OCI-LY7 (cell line): ENCODE measurements at regions not wholly inside any gene's neighbourhood (a gene's known extent, or its start where the extent isn't known, plus 50 kb on each side); places are given as distances from the start of the nearest gene placed in this dataset.

Experiments used
- BruUV-seq: library from RNA; stranded (reverse); fragments of 400-500 nt; replicated peaks from 2 replicates; lab custom pipeline; 2021; lab: Mats Ljungman, UMichigan
- CTCF ChIA-PET: fragments of 300-600 bp; sonication (Branson Sonifier 250); formaldehyde crosslinking; loops from one replicate; lab custom pipeline; 2022; ENCODE audit warnings: antibody characterized with exemption; ENCODE audit not compliant: unreplicated experiment; lab: Charles Lee
- POLR2A ChIA-PET: fragments of 300-600 bp; sonication (Branson Sonifier 250); formaldehyde crosslinking; loops from one replicate; lab custom pipeline; 2022; ENCODE audit warnings: antibody characterized with exemption; lab: Charles Lee
- DNase-seq: peaks from one replicate; pipeline ENCODE4 v3.0.0-alpha.2; 2015; ENCODE audit warnings: low spot score
- H2AFZ ChIP-seq: fragments of 200-600 bp; sonication (generic), shearing (Covaris generic); 2 replicates; pipeline ENCODE4 v1.6.1; 2014; ENCODE audit warnings: mild to moderate bottlenecking, antibody characterized with exemption, low read length, moderate library complexity
- H3K27ac ChIP-seq: fragments of 200-600 bp; sonication (generic); 2 replicates; pipeline ENCODE4 v1.5.1; 2014; ENCODE audit warnings: mixed run types, low read depth, mild to moderate bottlenecking, moderate library complexity, low read length, inconsistent platforms; ENCODE audit not compliant: poor library complexity, severe bottlenecking
- H3K36me3 ChIP-seq: fragments of 200-600 bp; sonication (generic); 2 replicates; pipeline ENCODE4 v1.6.1; 2014; ENCODE audit warnings: mild to moderate bottlenecking, antibody characterized with exemption, low read length, moderate library complexity, mixed read lengths; ENCODE audit not compliant: insufficient read depth
- H3K4me1 ChIP-seq: fragments of 200-600 bp; sonication (generic); 2 replicates; pipeline ENCODE4 v1.5.1; 2014; ENCODE audit warnings: mild to moderate bottlenecking, low read length; ENCODE audit not compliant: insufficient read depth, poor library complexity, severe bottlenecking
- H3K4me2 ChIP-seq: fragments of 200-600 bp; sonication (generic); 2 replicates; pipeline ENCODE4 v1.6.1; 2014; ENCODE audit warnings: mild to moderate bottlenecking, low read length
- H3K4me3 ChIP-seq: fragments of 200-600 bp; sonication (generic); 2 replicates; pipeline ENCODE4 v1.5.1; 2014; ENCODE audit warnings: mild to moderate bottlenecking, low read depth, low read length; ENCODE audit not compliant: poor library complexity, severe bottlenecking
- H3K79me2 ChIP-seq: fragments of 200-600 bp; sonication (generic); 2 replicates; pipeline ENCODE4 v1.6.1; 2016; ENCODE audit warnings: low read depth, mild to moderate bottlenecking, low read length, moderate library complexity, mixed read lengths; ENCODE audit not compliant: insufficient read depth
- H3K9me2 ChIP-seq: fragments of 200-600 bp; sonication (generic); 2 replicates; pipeline ENCODE4 v1.6.1; 2016; ENCODE audit warnings: mild to moderate bottlenecking, low read length, mixed read lengths; ENCODE audit not compliant: insufficient read depth
- H3K9me3 ChIP-seq: fragments of 200-600 bp; sonication (generic); 2 replicates; pipeline ENCODE4 v1.6.1; 2014; ENCODE audit warnings: mild to moderate bottlenecking, mixed run types, low read length, mixed read lengths
- H4K20me1 ChIP-seq: fragments of 200-600 bp; sonication (generic); 2 replicates; pipeline ENCODE4 v1.6.1; 2014; ENCODE audit warnings: mild to moderate bottlenecking, antibody characterized with exemption, low read length, moderate library complexity, mixed read lengths; ENCODE audit not compliant: insufficient read depth
- EZH2phosphoT487 ChIP-seq: fragments of 200-600 bp; sonication (generic); IDR thresholded peaks from 2 replicates; pipeline ENCODE4 v1.6.1; 2018; ENCODE audit warnings: low read depth, borderline replicate concordance, mild to moderate bottlenecking, mixed run types, antibody characterized with exemption, low read length, moderate library complexity, mixed read lengths
- intact Hi-C: fragments of 100-400 bp; cut with micrococcal nuclease; formaldehyde crosslinking; loops from one replicate; pipeline ENCODE4 v1.10.0; 2022; ENCODE audit not compliant: unreplicated experiment
- TF ChIP-seq, protein P1 (sequence below): fragments of 200-600 bp; sonication (generic); conservative IDR thresholded peaks from 2 replicates; pipeline ENCODE4 v1.5.1; 2014; ENCODE audit warnings: mild to moderate bottlenecking, antibody characterized with exemption, low read length, moderate library complexity, mixed read lengths

DNA sequence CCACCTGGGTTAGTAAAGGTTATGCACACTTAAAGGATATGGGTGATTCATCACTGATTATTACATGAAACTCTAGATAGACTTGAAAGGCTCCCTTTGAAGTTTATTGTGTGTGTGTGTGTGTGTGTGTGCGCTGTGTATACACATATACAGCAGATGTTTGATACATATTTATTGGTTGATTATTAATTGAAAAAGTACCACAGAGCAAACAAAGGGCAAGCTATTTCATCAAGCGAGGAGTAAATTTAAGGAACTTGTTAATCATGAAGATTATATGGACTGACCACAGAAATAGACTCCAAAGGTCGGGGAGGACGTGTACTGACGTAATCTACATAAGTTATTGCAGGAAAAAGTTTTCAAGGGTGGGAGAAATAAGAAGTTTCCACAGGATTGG, 617.4 kb upstream of the POU3F3 start:
- no peaks in the 10 kb centered on the region for H3K9me3 ChIP-seq
- DNase-seq, result no peak
- no peak overlapping the region for H3K4me2 ChIP-seq
- intact Hi-C loops, result no loop called here
- H3K27ac ChIP-seq, result no peak overlapping the region
- no peaks in the 10 kb centered on the region for H4K20me1 ChIP-seq
- BruUV-seq, result no TSS peak
- H3K9me2 ChIP-seq, result no peaks in the 10 kb centered on the region
- H3K4me3 ChIP-seq, result no peak overlapping the region
- H3K36me3 ChIP-seq, result no peaks in the 10 kb centered on the region
- ChIA-PET POLR2A (interaction anchor here (0.7 kb wide), 1 partner anchor 8 kb away, joined by 3 read pairs; no protein-coding TSS in a partner anchor), CTCF (no interaction called here)
- H2AFZ ChIP-seq, result no peak overlapping the region
- no peaks in the 10 kb centered on the region for H3K4me1 ChIP-seq
- no peaks in the 10 kb centered on the region for H3K79me2 ChIP-seq
- TF ChIP-seq EZH2phosphoT487, result no peak
- TF ChIP-seq, protein P1, sequence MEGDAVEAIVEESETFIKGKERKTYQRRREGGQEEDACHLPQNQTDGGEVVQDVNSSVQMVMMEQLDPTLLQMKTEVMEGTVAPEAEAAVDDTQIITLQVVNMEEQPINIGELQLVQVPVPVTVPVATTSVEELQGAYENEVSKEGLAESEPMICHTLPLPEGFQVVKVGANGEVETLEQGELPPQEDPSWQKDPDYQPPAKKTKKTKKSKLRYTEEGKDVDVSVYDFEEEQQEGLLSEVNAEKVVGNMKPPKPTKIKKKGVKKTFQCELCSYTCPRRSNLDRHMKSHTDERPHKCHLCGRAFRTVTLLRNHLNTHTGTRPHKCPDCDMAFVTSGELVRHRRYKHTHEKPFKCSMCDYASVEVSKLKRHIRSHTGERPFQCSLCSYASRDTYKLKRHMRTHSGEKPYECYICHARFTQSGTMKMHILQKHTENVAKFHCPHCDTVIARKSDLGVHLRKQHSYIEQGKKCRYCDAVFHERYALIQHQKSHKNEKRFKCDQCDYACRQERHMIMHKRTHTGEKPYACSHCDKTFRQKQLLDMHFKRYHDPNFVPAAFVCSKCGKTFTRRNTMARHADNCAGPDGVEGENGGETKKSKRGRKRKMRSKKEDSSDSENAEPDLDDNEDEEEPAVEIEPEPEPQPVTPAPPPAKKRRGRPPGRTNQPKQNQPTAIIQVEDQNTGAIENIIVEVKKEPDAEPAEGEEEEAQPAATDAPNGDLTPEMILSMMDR, result no peak

DNA sequence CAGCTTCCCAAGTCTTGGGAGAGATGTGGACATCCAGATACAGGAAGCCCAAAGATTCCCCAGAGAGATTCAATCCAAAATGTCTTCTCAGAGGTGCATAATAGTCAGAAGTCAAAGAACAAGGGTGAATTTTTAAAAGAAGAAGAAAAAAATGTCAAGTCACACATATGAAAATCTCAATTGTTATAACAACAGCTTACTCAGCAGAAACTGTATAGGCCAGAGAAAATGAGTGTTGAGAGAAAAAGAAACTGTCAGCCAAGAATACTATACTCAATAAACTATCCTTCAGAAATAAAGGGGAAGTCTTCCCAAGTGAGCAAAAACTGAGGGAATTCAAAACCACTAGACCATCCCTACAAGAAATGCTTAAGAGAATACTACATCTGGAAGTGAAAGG, 612.9 kb upstream of the POU3F3 start:
- POLR2A ChIA-PET, result interaction anchor here (0.6 kb wide), 1 partner anchor 10 kb away, joined by 4 read pairs; no protein-coding TSS in a partner anchor
- BruUV-seq, result no TSS peak
- no peaks in the 10 kb centered on the region for H3K4me1 ChIP-seq
- H3K9me3 ChIP-seq, result no peaks in the 10 kb centered on the region
- no peak overlapping the region for H3K4me3 ChIP-seq
- no peak overlapping the region for H3K4me2 ChIP-seq
- TF ChIP-seq EZH2phosphoT487, result no peak
- TF ChIP-seq, protein P1, result no peak
- no peaks in the 10 kb centered on the region for H4K20me1 ChIP-seq
- H3K36me3 ChIP-seq, result no peaks in the 10 kb centered on the region
- no peak for DNase-seq
- intact Hi-C loops, result no loop called here
- no peaks in the 10 kb centered on the region for H3K79me2 ChIP-seq
- H3K9me2 ChIP-seq, result no peaks in the 10 kb centered on the region
- CTCF ChIA-PET, result no interaction called here
- H2AFZ ChIP-seq, result no peak overlapping the region
- H3K27ac ChIP-seq, result no peak overlapping the region

DNA sequence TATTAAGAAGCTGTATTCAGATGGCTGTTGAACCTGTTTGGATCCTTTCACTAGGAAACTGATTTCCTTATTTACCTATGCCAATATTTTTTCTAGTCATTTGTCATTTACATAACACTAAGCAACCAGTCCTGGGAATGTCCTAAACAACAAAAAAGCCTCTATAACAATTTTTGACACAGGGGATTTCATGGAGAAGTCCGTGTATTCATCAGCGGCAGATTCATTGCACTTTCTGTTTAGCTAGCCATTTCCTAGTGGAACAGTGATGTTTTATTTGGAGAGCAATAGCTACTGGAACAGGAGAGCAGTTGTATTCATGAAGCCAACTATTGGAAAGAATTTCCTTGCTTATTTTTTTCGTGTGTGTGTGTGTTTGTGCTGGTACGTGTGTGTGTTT, 604.3 kb upstream of the POU3F3 start:
- no peaks in the 10 kb centered on the region for H3K9me3 ChIP-seq
- ChIA-PET POLR2A (no interaction called here), CTCF (no interaction called here)
- BruUV-seq, result no TSS peak
- no peaks in the 10 kb centered on the region for H3K4me1 ChIP-seq
- no peak overlapping the region for H3K4me3 ChIP-seq
- no peak overlapping the region for H3K27ac ChIP-seq
- no peaks in the 10 kb centered on the region for H3K36me3 ChIP-seq
- H3K79me2 ChIP-seq, result no peaks in the 10 kb centered on the region
- no peaks in the 10 kb centered on the region for H4K20me1 ChIP-seq
- intact Hi-C loops, result no loop called here
- H2AFZ ChIP-seq, result no peak overlapping the region
- no peaks in the 10 kb centered on the region; the same call in 1 of the 2 replicates for H3K9me2 ChIP-seq
- no peak for TF ChIP-seq EZH2phosphoT487
- TF ChIP-seq, protein P1, result no peak
- no peak overlapping the region for H3K4me2 ChIP-seq
- DNase-seq, result no peak
